HCT116 (cell line): ENCODE measurements at regions not wholly inside any gene's neighbourhood (a gene's known extent, or its start where the extent isn't known, plus 50 kb on each side); places are given as distances from the start of the nearest gene placed in this dataset.

Source experiments
- ATAC-seq: fragments of 200-7000 bp; cut with Tn5 transposase; 2 replicates; pipeline ENCODE4 v1.9.1; 2020; ENCODE audit warnings: mild to moderate bottlenecking, moderate library complexity
- BruUV-seq: library from RNA; stranded (reverse); fragments of 400-500 nt; replicated peaks from 2 replicates; lab custom pipeline; 2021; lab: Mats Ljungman, UMichigan
- CTCF ChIA-PET: fragments of 300-600 bp; sonication (Branson Sonifier 250); formaldehyde crosslinking; loops from one replicate; lab custom pipeline; 2021; ENCODE audit warnings: antibody characterized with exemption; lab: Charles Lee
- POLR2A ChIA-PET: fragments of 300-600, 350-600 bp; sonication (Branson Sonifier 250); formaldehyde crosslinking; loops from one replicate; lab custom pipeline; 2021; ENCODE audit warnings: antibody characterized with exemption; lab: Charles Lee
- RAD21 ChIA-PET, 2 experiments: fragments of 300-600 bp; sonication (Branson Sonifier 250); formaldehyde crosslinking; loops; one replicate each; lab custom pipeline; 2023; ENCODE audit warnings: low total read pairs in 2 of 2; ENCODE audit not compliant: uncharacterized antibody in 2 of 2, unreplicated experiment in 2 of 2, low non-redundant PET in 1 of 2; lab: Charles Lee
- DNase-seq: peaks from one replicate; pipeline ENCODE4 v3.0.0-alpha.2; 2010; ENCODE audit warnings: low read depth, low spot score
- H2AFZ ChIP-seq: fragments of 200-600 bp; shearing (Covaris generic), sonication (generic); 2 replicates; pipeline ENCODE4 v1.6.1; 2017; ENCODE audit warnings: low read depth, mixed run types, mixed read lengths, antibody characterized with exemption, low read length; ENCODE audit not compliant: poor library complexity, severe bottlenecking
- H3K27ac ChIP-seq: 2 replicates; pipeline ENCODE4 v1.5.1; 2012; ENCODE audit warnings: low read depth, low read length
- H3K27me3 ChIP-seq: fragments of 200-600 bp; sonication (generic); 2 replicates; pipeline ENCODE4 v1.6.1; 2016; ENCODE audit warnings: mixed run types, low read length, mixed read lengths; ENCODE audit not compliant: insufficient read depth
- H3K36me3 ChIP-seq, 2 experiments: fragments of 200-500 bp in 1 of 2; fragments of 200-600 bp in 1 of 2; sonication (Bioruptor generic) in 1 of 2; sonication (generic) in 1 of 2; 2 replicates each; pipeline versions ENCODE4 v1.5.1 to v1.6.1; 2014 to 2016; ENCODE audit warnings: low read length in 2 of 2, inconsistent platforms in 1 of 2, mixed read lengths in 1 of 2, mixed run types in 1 of 2; ENCODE audit not compliant: insufficient read depth in 2 of 2, control insufficient read depth in 1 of 2
- H3K4me1 ChIP-seq, 2 experiments: fragments of 200-600 bp in 1 of 2; sonication (generic) in 1 of 2; 2 replicates each; pipeline versions ENCODE4 v1.5.1 to v1.6.1; 2012 to 2017; ENCODE audit warnings: low read length in 2 of 2, inconsistent platforms in 1 of 2, mild to moderate bottlenecking in 1 of 2, mixed read lengths in 1 of 2, mixed run types in 1 of 2, moderate library complexity in 1 of 2; ENCODE audit not compliant: insufficient read depth in 2 of 2, control insufficient read depth in 1 of 2
- H3K4me2 ChIP-seq: fragments of 200-600 bp; sonication (generic); 2 replicates; pipeline ENCODE4 v1.6.1; 2017; ENCODE audit warnings: mixed run types, low read length, mixed read lengths
- H3K4me3 ChIP-seq, 2 experiments: fragments of 200-600 bp in 1 of 2; sonication (generic) in 1 of 2; replicated peaks in 1 of 2; 2 replicates each; pipeline ENCODE4 v1.5.1; 2011 to 2016; ENCODE audit warnings: low read length in 2 of 2, control low read depth in 1 of 2, low read depth in 1 of 2, mild to moderate bottlenecking in 1 of 2, mixed read lengths in 1 of 2, mixed run types in 1 of 2
- H3K79me2 ChIP-seq: fragments of 200-600 bp; sonication (generic); 2 replicates; pipeline ENCODE4 v1.6.1; 2017; ENCODE audit warnings: mild to moderate bottlenecking, mixed run types, low read length, moderate library complexity, mixed read lengths; ENCODE audit not compliant: insufficient read depth
- H3K9ac ChIP-seq: fragments of 200-600 bp; sonication (generic); 2 replicates; pipeline ENCODE4 v1.6.1; 2016; ENCODE audit warnings: low read length, mixed read lengths
- H3K9me2 ChIP-seq: fragments of 200-600 bp; sonication (generic), shearing (Covaris generic); 2 replicates; pipeline ENCODE4 v1.6.1; 2017; ENCODE audit warnings: mixed run types, mild to moderate bottlenecking, moderate library complexity; ENCODE audit not compliant: insufficient read depth
- H3K9me3 ChIP-seq, 2 experiments: fragments of 200-500 bp in 1 of 2; fragments of 200-600 bp in 1 of 2; sonication (Bioruptor generic) in 1 of 2; sonication (generic) in 1 of 2; 2 replicates each; pipeline ENCODE4 v1.6.1; 2014 to 2017; ENCODE audit warnings: low read length in 2 of 2, mixed read lengths in 2 of 2, inconsistent platforms in 1 of 2, low read depth in 1 of 2, mild to moderate bottlenecking in 1 of 2, mixed run types in 1 of 2, moderate library complexity in 1 of 2; ENCODE audit not compliant: control insufficient read depth in 1 of 2, insufficient read depth in 1 of 2
- H4K20me1 ChIP-seq: fragments of 200-600 bp; sonication (generic), shearing (Covaris generic); 2 replicates; pipeline ENCODE4 v1.6.1; 2017; ENCODE audit warnings: mixed run types, mild to moderate bottlenecking, moderate library complexity; ENCODE audit not compliant: insufficient read depth
- EGR1 ChIP-seq: IDR thresholded peaks from 2 replicates; pipeline ENCODE4 v1.6.1; 2012; ENCODE audit warnings: low read depth
- ELF1 ChIP-seq: IDR thresholded peaks from 2 replicates; pipeline ENCODE4 v1.6.1; 2012; ENCODE audit warnings: low read depth, borderline replicate concordance
- POLR2A ChIP-seq: IDR thresholded peaks from 2 replicates; pipeline ENCODE4 v1.7.0; 2011; ENCODE audit warnings: borderline replicate concordance; ENCODE audit not compliant: insufficient read depth, insufficient read length; ENCODE audit errors: extremely low read depth
- POLR2AphosphoS5 ChIP-seq: IDR thresholded peaks from 2 replicates; pipeline ENCODE4 v1.6.1; 2011; ENCODE audit warnings: mild to moderate bottlenecking, low read depth, low read length, moderate library complexity
- RAD21 ChIP-seq: IDR thresholded peaks from 2 replicates; pipeline ENCODE4 v1.6.1; 2012; ENCODE audit warnings: low read depth, mild to moderate bottlenecking
- SIN3A ChIP-seq: IDR thresholded peaks from 2 replicates; pipeline ENCODE4 v1.6.1; 2012; ENCODE audit warnings: low read depth
- SRF ChIP-seq: IDR thresholded peaks from 2 replicates; pipeline ENCODE4 v1.6.1; 2012; ENCODE audit warnings: low read depth
- ZNF274 ChIP-seq: fragments of 200-500 bp; sonication (Bioruptor generic); IDR thresholded peaks from 2 replicates; pipeline ENCODE4 v1.6.1; 2014; ENCODE audit warnings: mild to moderate bottlenecking, low read depth, low read length, inconsistent platforms
- intact Hi-C: fragments of 100-400 bp; cut with micrococcal nuclease; formaldehyde crosslinking; loops from 2 replicates; pipeline ENCODE4 v1.10.0; 2022
- TF ChIP-seq, protein P1 (sequence below): IDR thresholded peaks from 2 replicates; pipeline ENCODE4 v1.6.1; 2011; ENCODE audit warnings: mild to moderate bottlenecking, low read length, moderate library complexity; ENCODE audit not compliant: insufficient replicate concordance; ENCODE audit errors: extremely low read depth
- TF ChIP-seq, protein P2 (sequence below): IDR thresholded peaks from 2 replicates; pipeline ENCODE4 v1.6.1; 2012
- TF ChIP-seq, protein P3 (sequence below), 3 experiments: fragments of 200-600 bp in 1 of 3; sonication (generic) in 1 of 3; IDR thresholded peaks in 2 of 3; conservative IDR thresholded peaks in 1 of 3; 2 replicates each; pipeline ENCODE4 v1.5.1; 2012 to 2017; ENCODE audit warnings: low read depth in 2 of 3, low read length in 2 of 3, antibody characterized with exemption in 1 of 3, borderline replicate concordance in 1 of 3, control low read depth in 1 of 3, mild to moderate bottlenecking in 1 of 3, mixed read lengths in 1 of 3, mixed run types in 1 of 3, moderate library complexity in 1 of 3; ENCODE audit not compliant: insufficient read depth in 1 of 3
- TF ChIP-seq, protein P4 (sequence below): IDR thresholded peaks from 2 replicates; pipeline ENCODE4 v1.6.1; 2012; ENCODE audit warnings: low read depth

DNA sequence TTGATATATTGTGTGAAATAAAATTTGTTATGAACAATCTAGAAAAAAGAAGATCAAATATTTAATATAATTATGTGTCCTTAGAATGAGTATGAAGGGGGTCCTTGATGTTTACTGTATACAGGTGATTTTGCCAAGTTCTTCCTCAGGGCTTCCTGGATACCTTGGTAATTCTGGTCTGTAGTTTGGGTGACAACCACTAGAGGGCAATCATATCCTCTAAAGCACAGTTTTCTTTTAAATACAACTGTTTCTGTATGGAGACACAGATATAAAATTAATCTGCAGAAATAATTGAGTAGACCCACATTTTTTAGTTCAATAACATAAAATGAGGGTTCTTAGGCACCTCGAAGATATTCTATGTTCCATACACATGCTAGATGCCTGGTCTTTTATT, 157.7 kb downstream of the SPANXN1 start:
- H3K27ac ChIP-seq = no peak overlapping the region
- no TSS peak for BruUV-seq
- ATAC-seq = no peak
- no peak overlapping the region for H3K4me2 ChIP-seq
- H3K9ac ChIP-seq = no peak overlapping the region
- H3K9me3 ChIP-seq = no peaks in the 10 kb centered on the region
- H3K27me3 ChIP-seq = no peaks in the 10 kb centered on the region
- intact Hi-C loops = no loop called here
- H3K79me2 ChIP-seq = no peaks in the 10 kb centered on the region
- no peak overlapping the region for H2AFZ ChIP-seq
- TF ChIP-seq, protein P1, sequence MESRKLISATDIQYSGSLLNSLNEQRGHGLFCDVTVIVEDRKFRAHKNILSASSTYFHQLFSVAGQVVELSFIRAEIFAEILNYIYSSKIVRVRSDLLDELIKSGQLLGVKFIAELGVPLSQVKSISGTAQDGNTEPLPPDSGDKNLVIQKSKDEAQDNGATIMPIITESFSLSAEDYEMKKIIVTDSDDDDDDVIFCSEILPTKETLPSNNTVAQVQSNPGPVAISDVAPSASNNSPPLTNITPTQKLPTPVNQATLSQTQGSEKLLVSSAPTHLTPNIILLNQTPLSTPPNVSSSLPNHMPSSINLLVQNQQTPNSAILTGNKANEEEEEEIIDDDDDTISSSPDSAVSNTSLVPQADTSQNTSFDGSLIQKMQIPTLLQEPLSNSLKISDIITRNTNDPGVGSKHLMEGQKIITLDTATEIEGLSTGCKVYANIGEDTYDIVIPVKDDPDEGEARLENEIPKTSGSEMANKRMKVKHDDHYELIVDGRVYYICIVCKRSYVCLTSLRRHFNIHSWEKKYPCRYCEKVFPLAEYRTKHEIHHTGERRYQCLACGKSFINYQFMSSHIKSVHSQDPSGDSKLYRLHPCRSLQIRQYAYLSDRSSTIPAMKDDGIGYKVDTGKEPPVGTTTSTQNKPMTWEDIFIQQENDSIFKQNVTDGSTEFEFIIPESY = no peak
- TF ChIP-seq POLR2A (no peak), SRF (no peak), ZNF274 (no peak), SIN3A (no peak), ELF1 (no peak), RAD21 (peak; percentile 19; the same call in 1 of the 2 replicates), POLR2AphosphoS5 (no peak), EGR1 (no peak)
- TF ChIP-seq, protein P2, sequence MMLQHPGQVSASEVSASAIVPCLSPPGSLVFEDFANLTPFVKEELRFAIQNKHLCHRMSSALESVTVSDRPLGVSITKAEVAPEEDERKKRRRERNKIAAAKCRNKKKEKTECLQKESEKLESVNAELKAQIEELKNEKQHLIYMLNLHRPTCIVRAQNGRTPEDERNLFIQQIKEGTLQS = no peak
- TF ChIP-seq, protein P3, sequence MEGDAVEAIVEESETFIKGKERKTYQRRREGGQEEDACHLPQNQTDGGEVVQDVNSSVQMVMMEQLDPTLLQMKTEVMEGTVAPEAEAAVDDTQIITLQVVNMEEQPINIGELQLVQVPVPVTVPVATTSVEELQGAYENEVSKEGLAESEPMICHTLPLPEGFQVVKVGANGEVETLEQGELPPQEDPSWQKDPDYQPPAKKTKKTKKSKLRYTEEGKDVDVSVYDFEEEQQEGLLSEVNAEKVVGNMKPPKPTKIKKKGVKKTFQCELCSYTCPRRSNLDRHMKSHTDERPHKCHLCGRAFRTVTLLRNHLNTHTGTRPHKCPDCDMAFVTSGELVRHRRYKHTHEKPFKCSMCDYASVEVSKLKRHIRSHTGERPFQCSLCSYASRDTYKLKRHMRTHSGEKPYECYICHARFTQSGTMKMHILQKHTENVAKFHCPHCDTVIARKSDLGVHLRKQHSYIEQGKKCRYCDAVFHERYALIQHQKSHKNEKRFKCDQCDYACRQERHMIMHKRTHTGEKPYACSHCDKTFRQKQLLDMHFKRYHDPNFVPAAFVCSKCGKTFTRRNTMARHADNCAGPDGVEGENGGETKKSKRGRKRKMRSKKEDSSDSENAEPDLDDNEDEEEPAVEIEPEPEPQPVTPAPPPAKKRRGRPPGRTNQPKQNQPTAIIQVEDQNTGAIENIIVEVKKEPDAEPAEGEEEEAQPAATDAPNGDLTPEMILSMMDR (IDR thresholded peaks at IDR 0.05 in 2 of 3, conservative IDR thresholded peaks at IDR 0.05 in 1 of 3; ENCODE audit: borderline replicate concordance in 1 of 3, insufficient read depth in 1 of 3, low read depth in 2 of 3, low read length in 2 of 3) = peak in 2 of 3 experiments; percentile 28 to 43; a peak in 4 of 6 replicates
- TF ChIP-seq, protein P4, sequence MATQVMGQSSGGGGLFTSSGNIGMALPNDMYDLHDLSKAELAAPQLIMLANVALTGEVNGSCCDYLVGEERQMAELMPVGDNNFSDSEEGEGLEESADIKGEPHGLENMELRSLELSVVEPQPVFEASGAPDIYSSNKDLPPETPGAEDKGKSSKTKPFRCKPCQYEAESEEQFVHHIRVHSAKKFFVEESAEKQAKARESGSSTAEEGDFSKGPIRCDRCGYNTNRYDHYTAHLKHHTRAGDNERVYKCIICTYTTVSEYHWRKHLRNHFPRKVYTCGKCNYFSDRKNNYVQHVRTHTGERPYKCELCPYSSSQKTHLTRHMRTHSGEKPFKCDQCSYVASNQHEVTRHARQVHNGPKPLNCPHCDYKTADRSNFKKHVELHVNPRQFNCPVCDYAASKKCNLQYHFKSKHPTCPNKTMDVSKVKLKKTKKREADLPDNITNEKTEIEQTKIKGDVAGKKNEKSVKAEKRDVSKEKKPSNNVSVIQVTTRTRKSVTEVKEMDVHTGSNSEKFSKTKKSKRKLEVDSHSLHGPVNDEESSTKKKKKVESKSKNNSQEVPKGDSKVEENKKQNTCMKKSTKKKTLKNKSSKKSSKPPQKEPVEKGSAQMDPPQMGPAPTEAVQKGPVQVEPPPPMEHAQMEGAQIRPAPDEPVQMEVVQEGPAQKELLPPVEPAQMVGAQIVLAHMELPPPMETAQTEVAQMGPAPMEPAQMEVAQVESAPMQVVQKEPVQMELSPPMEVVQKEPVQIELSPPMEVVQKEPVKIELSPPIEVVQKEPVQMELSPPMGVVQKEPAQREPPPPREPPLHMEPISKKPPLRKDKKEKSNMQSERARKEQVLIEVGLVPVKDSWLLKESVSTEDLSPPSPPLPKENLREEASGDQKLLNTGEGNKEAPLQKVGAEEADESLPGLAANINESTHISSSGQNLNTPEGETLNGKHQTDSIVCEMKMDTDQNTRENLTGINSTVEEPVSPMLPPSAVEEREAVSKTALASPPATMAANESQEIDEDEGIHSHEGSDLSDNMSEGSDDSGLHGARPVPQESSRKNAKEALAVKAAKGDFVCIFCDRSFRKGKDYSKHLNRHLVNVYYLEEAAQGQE = no peak
- H3K4me3 ChIP-seq = no peak overlapping the region
- no peaks in the 10 kb centered on the region for H3K36me3 ChIP-seq
- no peaks in the 10 kb centered on the region for H3K4me1 ChIP-seq
- no peaks in the 10 kb centered on the region for H4K20me1 ChIP-seq
- H3K9me2 ChIP-seq = no peaks in the 10 kb centered on the region
- ChIA-PET RAD21 (no interaction called here), POLR2A (no interaction called here), CTCF (no interaction called here)
- DNase-seq = peak; percentile 1
